Neural cell (in vitro differentiated cells): ENCODE measurements at regions not wholly inside any gene's neighbourhood (a gene's known extent, or its start where the extent isn't known, plus 50 kb on each side); places are given as distances from the start of the nearest gene placed in this dataset.

Source experiments
- SMC3 ChIP-seq: fragments of 450-650 bp; conservative IDR thresholded peaks from 2 replicates; pipeline ENCODE4 v1.6.1; 2014; ENCODE audit warnings: antibody characterized with exemption, mild to moderate bottlenecking, moderate library complexity; ENCODE audit not compliant: poor library complexity
- TF ChIP-seq, protein P1 (sequence below): fragments of 450-650 bp; IDR thresholded peaks from 2 replicates; pipeline ENCODE4 v1.5.1; 2014; ENCODE audit warnings: antibody characterized with exemption, mild to moderate bottlenecking, moderate library complexity; ENCODE audit not compliant: poor library complexity, severe bottlenecking

DNA sequence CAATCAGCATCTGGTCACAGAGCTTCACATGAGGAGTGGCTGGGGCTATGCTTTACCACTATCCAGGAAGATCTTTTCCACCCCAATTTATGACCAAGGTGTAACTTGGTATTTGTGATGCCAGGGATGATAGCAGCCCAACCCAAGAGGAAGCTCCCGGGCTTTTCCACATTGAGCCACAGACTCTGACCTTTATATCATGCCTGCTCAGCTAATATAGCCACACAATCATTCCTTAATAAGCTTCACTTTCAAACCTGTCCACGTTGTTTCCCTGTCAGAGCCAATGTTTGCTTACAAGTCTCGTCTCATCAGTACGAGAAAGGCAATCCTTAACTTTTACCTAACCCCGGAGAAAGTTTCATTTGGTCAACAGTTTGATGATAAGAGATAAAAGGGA is 330.9 kb downstream of the SHQ1 start:
- TF ChIP-seq, protein P1, sequence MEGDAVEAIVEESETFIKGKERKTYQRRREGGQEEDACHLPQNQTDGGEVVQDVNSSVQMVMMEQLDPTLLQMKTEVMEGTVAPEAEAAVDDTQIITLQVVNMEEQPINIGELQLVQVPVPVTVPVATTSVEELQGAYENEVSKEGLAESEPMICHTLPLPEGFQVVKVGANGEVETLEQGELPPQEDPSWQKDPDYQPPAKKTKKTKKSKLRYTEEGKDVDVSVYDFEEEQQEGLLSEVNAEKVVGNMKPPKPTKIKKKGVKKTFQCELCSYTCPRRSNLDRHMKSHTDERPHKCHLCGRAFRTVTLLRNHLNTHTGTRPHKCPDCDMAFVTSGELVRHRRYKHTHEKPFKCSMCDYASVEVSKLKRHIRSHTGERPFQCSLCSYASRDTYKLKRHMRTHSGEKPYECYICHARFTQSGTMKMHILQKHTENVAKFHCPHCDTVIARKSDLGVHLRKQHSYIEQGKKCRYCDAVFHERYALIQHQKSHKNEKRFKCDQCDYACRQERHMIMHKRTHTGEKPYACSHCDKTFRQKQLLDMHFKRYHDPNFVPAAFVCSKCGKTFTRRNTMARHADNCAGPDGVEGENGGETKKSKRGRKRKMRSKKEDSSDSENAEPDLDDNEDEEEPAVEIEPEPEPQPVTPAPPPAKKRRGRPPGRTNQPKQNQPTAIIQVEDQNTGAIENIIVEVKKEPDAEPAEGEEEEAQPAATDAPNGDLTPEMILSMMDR, result no peak
- no peak for TF ChIP-seq SMC3
